ENCODE measurements at regions not wholly inside any gene's neighbourhood (a gene's known extent, or its start where the extent isn't known, plus 50 kb on each side); places are given as distances from the start of the nearest gene placed in this dataset.

GRCh38 chr3:35241236-35241635 lies 398.1 kb upstream of the ARPP21 start:
- H3K27ac Mint-ChIP-seq: no peak overlapping the region
- Histone ChIP-seq H3K36me3 (ENCODE audit: insufficient read depth) (no peaks in the 10 kb centered on the region), H3K4me2 (no peak overlapping the region), H3K27me3 (ENCODE audit: insufficient read depth) (no peaks in the 10 kb centered on the region), H3K4me3 (no peak overlapping the region), H4K20me1 (replicated peaks; ENCODE audit: insufficient read depth) (no peaks in the 10 kb centered on the region), H2AFZ (no peak overlapping the region), H3K4me1 (ENCODE audit: insufficient read depth) (no peaks in the 10 kb centered on the region; the same call in 1 of the 2 replicates), H3F3A (replicated peaks; ENCODE audit: low read depth) (no peaks in the 10 kb centered on the region), H3K79me2 (replicated peaks; ENCODE audit: insufficient read depth) (no peaks in the 10 kb centered on the region), H3K9me2 (ENCODE audit: insufficient read depth) (no peaks in the 10 kb centered on the region), H3K27ac (ENCODE audit: low read depth) (no peak overlapping the region)
- H3K9me3 Mint-ChIP-seq: no peaks in the 10 kb centered on the region
- no peak for ATAC-seq
- no peaks in the 10 kb centered on the region for H3K27me3 Mint-ChIP-seq (ENCODE audit: insufficient read depth, low read depth, poor library complexity)
- H3K4me1 Mint-ChIP-seq: peaks cover 3% of the 10 kb centered on the region; the same call in 2 of the 3 replicates
- TF ChIP-seq CREB1 (CRISPR knock-in tag; IDR thresholded peaks at IDR 0.05; ENCODE audit: low read depth) (no peak), EZH2phosphoT487 (IDR thresholded peaks at IDR 0.05; ENCODE audit: unreplicated experiment) (no peak), REST (IDR thresholded peaks at IDR 0.05; ENCODE audit: unreplicated experiment) (no peak), ETS1 (IDR thresholded peaks at IDR 0.05) (no peak)
- H3K4me3 Mint-ChIP-seq: no peak overlapping the region
- H3K36me3 Mint-ChIP-seq (ENCODE audit: low read depth): no peaks in the 10 kb centered on the region
- DNase-seq (ENCODE audit: low spot score): no peak

- Histone ChIP-seq H3F3A (replicated peaks; ENCODE audit: low read depth) (no peaks in the 10 kb centered on the region), H3K79me2 (replicated peaks; ENCODE audit: insufficient read depth) (no peaks in the 10 kb centered on the region), H4K20me1 (replicated peaks; ENCODE audit: insufficient read depth) (no peaks in the 10 kb centered on the region), H3K4me3 (no peak overlapping the region), H3K36me3 (ENCODE audit: insufficient read depth) (no peaks in the 10 kb centered on the region), H3K4me1 (ENCODE audit: insufficient read depth) (no peaks in the 10 kb centered on the region), H3K27me3 (ENCODE audit: insufficient read depth) (no peaks in the 10 kb centered on the region), H3K27ac (ENCODE audit: low read depth) (no peak overlapping the region), H3K9me2 (ENCODE audit: insufficient read depth) (no peaks in the 10 kb centered on the region; the same call in 1 of the 2 replicates), H3K4me2 (no peak overlapping the region), H2AFZ (no peak overlapping the region)
- H3K27me3 Mint-ChIP-seq (ENCODE audit: insufficient read depth, low read depth, poor library complexity): no peaks in the 10 kb centered on the region
- H3K36me3 Mint-ChIP-seq (ENCODE audit: low read depth): no peaks in the 10 kb centered on the region
- DNase-seq (ENCODE audit: low spot score) (no peak), ATAC-seq (no peak)
- H3K4me3 Mint-ChIP-seq: no peak overlapping the region
- no peaks in the 10 kb centered on the region for H3K9me3 Mint-ChIP-seq
- no peaks in the 10 kb centered on the region for H3K4me1 Mint-ChIP-seq
- H3K27ac Mint-ChIP-seq: no peak overlapping the region
- TF ChIP-seq JUNB (IDR thresholded peaks at IDR 0.05; ENCODE audit: unreplicated experiment) (no peak), CTCF (conservative IDR thresholded peaks at IDR 0.05; ENCODE audit: low read depth in 2 of 2) (no peak), NANOG (IDR thresholded peaks at IDR 0.05; ENCODE audit: borderline replicate concordance) (no peak), EZH2 (IDR thresholded peaks at IDR 0.05; ENCODE audit: low read depth, unreplicated experiment) (no peak), REST (IDR thresholded peaks at IDR 0.05; ENCODE audit: unreplicated experiment) (no peak)
Observed at GRCh38 chr3:35254917-35255316, 384.4 kb upstream of the ARPP21 start.

Data from GM23338 (cell line).